CD4-positive, CD25-positive, alpha-beta regulatory T cell (primary cell): ENCODE measurements at regions not wholly inside any gene's neighbourhood (a gene's known extent, or its start where the extent isn't known, plus 50 kb on each side); places are given as distances from the start of the nearest gene placed in this dataset.
"Not testable (repeated sequence)": the region's sequence is repeated elsewhere in the genome, so short reads cannot be mapped to it uniquely, and the experiment has no call there.

Source experiments
- ATAC-seq, 2 donors: fragments of 150-1000 bp; cut with Tn5 transposase; one replicate each; pipeline ENCODE4 v1.10.0; 2021; ENCODE audit warnings: low read depth in 2 of 2, moderate number of reproducible peaks in 2 of 2, moderate library complexity in 1 of 2
- DNase-seq, 3 donors: peaks; one replicate each; pipeline versions ENCODE4 v3.0.0 to v3.0.0-alpha.2; 2012 to 2022; ENCODE audit warnings: mixed read lengths in 1 of 3
- H3K27ac ChIP-seq: one replicate; pipeline ENCODE4 v1.7.0; 2013; ENCODE audit warnings: mild to moderate bottlenecking, low read length; ENCODE audit not compliant: insufficient read depth, poor library complexity, severe bottlenecking
- H3K27me3 ChIP-seq: one replicate; pipeline ENCODE4 v1.7.0; 2013; ENCODE audit warnings: low read length; ENCODE audit not compliant: control insufficient read depth, insufficient read depth
- H3K36me3 ChIP-seq: one replicate; pipeline ENCODE4 v1.7.0; 2013; ENCODE audit warnings: mild to moderate bottlenecking, low read length, moderate library complexity; ENCODE audit not compliant: control insufficient read depth, insufficient read depth
- H3K4me1 ChIP-seq: 2 replicates; pipeline ENCODE4 v1.7.0; 2013; ENCODE audit warnings: mild to moderate bottlenecking, low read length; ENCODE audit not compliant: insufficient read depth, control insufficient read depth, poor library complexity, severe bottlenecking
- H3K4me3 ChIP-seq: one replicate; pipeline ENCODE4 v1.7.0; 2013; ENCODE audit warnings: low read depth, mild to moderate bottlenecking, low read length, moderate library complexity
- H3K9me3 ChIP-seq, 2 experiments: 1 replicate in 1 of 2; 2 replicates in 1 of 2; pipeline ENCODE4 v1.7.0; 2013; ENCODE audit warnings: low read length in 2 of 2, mild to moderate bottlenecking in 1 of 2, moderate library complexity in 1 of 2; ENCODE audit not compliant: control insufficient read depth in 2 of 2
- H3K27ac Mint-ChIP-seq, 3 donors: one replicate each; pipeline ENCODE4 v1.8.0; 2020 to 2022; ENCODE audit warnings: mild to moderate bottlenecking in 3 of 3, mixed read lengths in 3 of 3, moderate library complexity in 2 of 3
- H3K27me3 Mint-ChIP-seq: one replicate; pipeline ENCODE4 v1.8.0; 2022; ENCODE audit warnings: mild to moderate bottlenecking, mixed read lengths
- H3K36me3 Mint-ChIP-seq: one replicate; pipeline ENCODE4 v1.8.0; 2020; ENCODE audit warnings: mixed read lengths
- H3K4me1 Mint-ChIP-seq, 4 donors: one replicate each; pipeline ENCODE4 v1.8.0; 2020 to 2022; ENCODE audit warnings: mixed read lengths in 4 of 4, mild to moderate bottlenecking in 1 of 4
- H3K4me3 Mint-ChIP-seq, 4 donors: one replicate each; pipeline ENCODE4 v1.8.0; 2020 to 2022; ENCODE audit warnings: mild to moderate bottlenecking in 4 of 4, mixed read lengths in 4 of 4, moderate library complexity in 3 of 4
- H3K9me3 Mint-ChIP-seq, 7 donors: one replicate each; pipeline ENCODE4 v1.8.0; 2020 to 2022; ENCODE audit warnings: mixed read lengths in 7 of 7, mild to moderate bottlenecking in 3 of 7, moderate library complexity in 2 of 7

DNA sequence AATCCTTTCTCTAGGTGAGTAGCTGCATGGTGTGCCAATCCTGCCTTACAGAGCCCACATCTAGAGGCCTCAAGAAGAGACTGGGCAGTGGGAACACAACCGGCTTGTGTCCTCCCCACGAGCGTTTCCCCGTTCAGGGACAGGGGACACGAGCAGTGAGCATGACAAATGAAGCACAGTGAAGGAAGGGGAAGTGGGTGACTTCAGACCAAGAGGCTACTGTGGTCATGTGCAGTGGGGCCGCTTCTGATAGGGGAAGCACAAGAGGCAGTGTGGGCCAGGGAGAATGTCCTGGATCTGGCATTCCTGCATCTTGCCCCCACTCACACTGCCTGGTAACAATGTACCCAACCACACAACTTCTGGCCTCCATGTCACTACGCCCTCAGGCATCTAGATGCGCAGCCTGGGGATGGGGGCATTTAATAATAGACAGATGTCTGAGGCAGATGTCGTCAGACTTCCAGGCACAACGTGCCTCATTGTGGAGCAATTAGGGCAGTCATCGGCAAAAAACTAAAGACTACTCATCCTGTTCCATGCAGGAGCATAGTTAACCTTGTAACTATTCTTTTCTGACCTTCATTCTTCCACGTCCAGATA is 155.6 kb upstream of the NBPF11 start:
- DNase-seq: no peak
- ATAC-seq: no peak
- Mint-ChIP-seq H3K27me3 (peaks cover 80% of the 10 kb centered on the region), H3K9me3 (peaks cover 0 to 13% (median 0%) of the 10 kb centered on the region in 7 donors), H3K4me3 (no peak overlapping the region), H3K27ac (no peak overlapping the region), H3K36me3 (no peaks in the 10 kb centered on the region), H3K4me1 (peaks cover 6 to 17% (median 11%) of the 10 kb centered on the region in 4 donors)
- Histone ChIP-seq H3K27me3 (peaks cover 44% of the 10 kb centered on the region), H3K27ac (no peak overlapping the region), H3K4me1 (peaks cover 6% of the 10 kb centered on the region), H3K9me3 (peaks cover 8 to 9% of the 10 kb centered on the region in 2 experiments), H3K36me3 (no peaks in the 10 kb centered on the region), H3K4me3 (no peak overlapping the region)

DNA sequence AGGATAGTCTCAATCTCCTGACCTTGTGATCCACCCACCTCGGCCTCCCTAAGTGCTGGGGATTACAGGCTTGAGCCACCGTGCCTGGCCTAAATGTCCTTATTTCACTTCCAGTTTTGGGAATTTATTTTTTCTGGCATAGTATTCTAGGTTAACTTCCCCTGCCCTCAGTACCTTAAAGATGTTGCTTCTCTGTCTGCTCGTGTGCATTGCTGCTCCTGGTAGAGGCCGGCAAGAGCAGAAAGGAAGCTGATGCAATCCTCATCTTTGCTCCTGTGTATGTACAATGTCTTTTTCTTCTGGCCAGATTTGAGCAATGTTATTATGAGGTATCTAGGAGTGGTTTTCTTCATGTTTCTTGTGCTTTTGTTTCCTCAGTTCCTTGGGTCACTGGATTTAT is 152.9 kb upstream of the NBPF11 start:
- H3K9me3 Mint-ChIP-seq, H3K27ac Mint-ChIP-seq, H3K4me3 ChIP-seq, H3K9me3 ChIP-seq, DNase-seq, H3K36me3 Mint-ChIP-seq, ATAC-seq, H3K36me3 ChIP-seq, H3K27ac ChIP-seq, H3K4me1 ChIP-seq: not testable (repeated sequence)
- Mint-ChIP-seq H3K4me1 (peaks cover 6 to 17% (median 11%) of the 10 kb centered on the region in 4 donors), H3K4me3 (peak overlapping the region in 2 of 4 donors; percentile 18 to 61), H3K27me3 (peaks cover 57% of the 10 kb centered on the region)
- H3K27me3 ChIP-seq: peaks cover 35% of the 10 kb centered on the region

DNA sequence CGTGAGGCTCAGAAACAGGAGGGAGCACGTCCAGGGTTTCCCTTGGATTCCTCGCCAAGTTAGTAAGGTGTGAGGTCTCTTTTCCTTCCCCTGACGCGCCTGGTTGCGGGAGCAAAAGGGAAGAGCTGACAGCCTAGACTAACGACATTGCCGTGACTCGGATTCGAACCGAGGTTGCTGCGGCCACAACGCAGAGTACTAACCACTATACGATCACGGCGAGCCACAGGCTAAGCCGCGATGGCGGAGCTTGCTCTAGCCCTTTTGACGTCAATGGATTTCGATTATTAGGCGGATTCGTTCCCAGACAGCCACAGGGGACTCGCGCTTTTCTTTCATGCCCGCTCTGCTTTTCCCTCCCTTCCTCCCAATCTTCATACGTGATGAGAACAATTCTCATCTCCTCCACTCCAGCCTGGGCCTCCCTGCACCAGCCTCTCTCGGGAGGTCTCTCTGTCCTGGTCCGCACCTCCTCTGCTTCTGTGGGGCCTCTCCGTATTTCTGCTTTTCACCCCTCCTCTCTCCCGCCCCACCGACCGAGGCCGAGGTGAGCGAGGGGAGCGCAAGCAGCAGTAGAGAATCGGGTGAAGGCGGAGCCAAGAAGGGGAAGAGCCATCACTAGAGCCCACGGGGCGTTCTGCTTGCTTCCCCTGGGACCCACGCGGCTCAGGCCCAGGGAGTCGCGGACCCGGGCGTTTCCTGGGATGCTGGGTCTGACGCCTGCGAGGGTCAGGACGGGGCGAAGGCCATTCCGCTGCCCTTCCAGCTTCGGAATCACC is 150.7 kb upstream of the NBPF11 start:
- peaks cover 42% of the 10 kb centered on the region for H3K27me3 Mint-ChIP-seq
- H3K27ac ChIP-seq, H3K4me1 ChIP-seq, H3K9me3 ChIP-seq, H3K27ac Mint-ChIP-seq, H3K9me3 Mint-ChIP-seq, H3K4me3 ChIP-seq, H3K36me3 ChIP-seq, H3K36me3 Mint-ChIP-seq: not testable (repeated sequence)
- peak in 2 of 3 donors; percentile 27 to 33 for DNase-seq
- peaks cover 24% of the 10 kb centered on the region for H3K27me3 ChIP-seq
- peak overlapping the region; percentile 13 to 90 (median 86) for H3K4me3 Mint-ChIP-seq
- peak; percentile 85 to 88 for ATAC-seq
- peaks cover 6 to 17% (median 13%) of the 10 kb centered on the region in 4 donors for H3K4me1 Mint-ChIP-seq

DNA sequence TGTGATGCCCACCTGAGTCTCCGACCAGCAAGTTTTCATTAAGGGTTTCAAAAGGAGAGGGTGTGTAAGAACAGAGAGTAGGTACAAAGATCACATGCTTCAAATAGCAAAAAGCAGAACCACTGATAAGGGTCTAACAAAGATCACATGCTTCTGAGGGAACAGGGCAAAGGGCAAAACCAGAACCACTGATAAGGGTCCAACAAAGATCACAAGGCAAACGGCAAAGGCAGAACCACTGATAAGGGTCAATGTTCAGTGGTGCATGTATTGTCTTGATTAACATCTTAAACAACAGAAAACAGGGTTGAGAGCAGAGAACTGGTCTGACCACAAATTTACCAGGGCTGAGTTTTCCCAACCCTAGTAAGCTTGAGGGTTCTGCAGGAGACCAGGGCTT is 145.8 kb upstream of the NBPF11 start:
- H3K4me3 Mint-ChIP-seq, H3K4me1 ChIP-seq, H3K9me3 Mint-ChIP-seq, H3K36me3 Mint-ChIP-seq, H3K36me3 ChIP-seq, H3K27me3 Mint-ChIP-seq, H3K4me3 ChIP-seq, ATAC-seq, H3K27ac ChIP-seq, H3K27me3 ChIP-seq, H3K9me3 ChIP-seq, H3K27ac Mint-ChIP-seq, DNase-seq, H3K4me1 Mint-ChIP-seq: not testable (repeated sequence)

DNA sequence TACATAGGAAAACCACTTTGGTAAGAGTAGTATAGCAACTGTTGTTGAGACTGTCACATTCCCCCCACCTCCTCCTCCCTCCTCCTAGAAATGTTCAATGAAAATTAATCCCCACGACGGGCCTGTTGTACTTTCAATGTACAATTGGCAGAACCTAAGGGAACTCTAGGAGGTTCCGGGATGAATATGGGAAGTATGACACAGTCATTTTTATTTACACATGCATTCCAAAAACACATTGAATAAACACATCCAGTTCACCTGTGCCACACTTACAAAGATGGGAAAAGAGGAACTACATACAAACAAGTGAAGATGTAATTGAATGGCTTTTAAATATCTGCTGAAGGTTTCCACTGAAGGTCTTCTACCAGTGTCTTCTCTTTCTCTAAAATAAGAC is 144.4 kb upstream of the NBPF11 start:
- no peak for DNase-seq
- Mint-ChIP-seq H3K27me3 (peaks cover 13% of the 10 kb centered on the region), H3K9me3 (no peaks in the 10 kb centered on the region), H3K27ac (no peak overlapping the region), H3K36me3 (no peaks in the 10 kb centered on the region), H3K4me3 (no peak overlapping the region), H3K4me1 (peaks cover 0 to 2% (median 0%) of the 10 kb centered on the region in 4 donors)
- Histone ChIP-seq H3K36me3 (no peaks in the 10 kb centered on the region), H3K9me3 (no peaks in the 10 kb centered on the region), H3K27ac (no peak overlapping the region), H3K27me3 (peaks cover 2% of the 10 kb centered on the region), H3K4me1 (no peaks in the 10 kb centered on the region), H3K4me3 (no peak overlapping the region)
- ATAC-seq: no peak

DNA sequence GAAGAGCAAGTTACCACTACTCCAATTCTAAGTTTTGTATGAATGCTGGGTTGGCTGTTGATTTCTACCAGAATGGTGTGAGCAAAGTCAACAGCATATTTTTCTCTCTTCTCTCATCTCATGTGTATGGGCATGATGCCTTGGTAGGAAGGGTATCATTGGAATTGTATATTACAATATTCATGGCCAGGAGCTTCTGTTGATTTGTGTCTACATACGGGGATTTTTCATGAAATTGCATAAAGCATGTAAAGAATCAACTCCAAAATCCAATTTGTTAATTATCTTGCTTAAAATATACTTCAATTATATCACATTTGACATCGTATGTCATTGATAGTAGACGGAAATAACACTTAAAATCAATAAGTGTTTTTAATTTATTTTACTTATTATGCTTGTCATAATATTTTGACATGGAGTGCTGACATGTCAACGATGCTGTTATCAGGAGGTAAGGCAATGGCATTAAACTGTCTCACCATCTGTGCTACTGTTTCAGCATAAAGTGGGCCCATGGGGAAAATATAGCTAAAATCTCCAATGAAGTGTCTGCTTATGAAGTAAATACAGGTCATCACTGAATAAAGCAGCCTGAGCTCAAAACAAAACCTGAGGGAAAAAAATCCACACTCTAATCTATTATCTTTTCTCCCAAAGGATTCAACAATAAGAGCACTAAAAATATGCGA is 142.2 kb upstream of the NBPF11 start:
- no peak overlapping the region for H3K4me3 Mint-ChIP-seq
- H3K9me3 Mint-ChIP-seq: no peaks in the 10 kb centered on the region
- no peak overlapping the region for H3K4me3 ChIP-seq
- no peaks in the 10 kb centered on the region for H3K36me3 ChIP-seq
- no peaks in the 10 kb centered on the region for H3K9me3 ChIP-seq
- peaks cover 7% of the 10 kb centered on the region for H3K27me3 ChIP-seq
- no peaks in the 10 kb centered on the region for H3K36me3 Mint-ChIP-seq
- ATAC-seq (no peak), DNase-seq (no peak)
- peaks cover 17% of the 10 kb centered on the region for H3K27me3 Mint-ChIP-seq
- H3K4me1 ChIP-seq: no peaks in the 10 kb centered on the region
- no peak overlapping the region for H3K27ac Mint-ChIP-seq
- no peak overlapping the region for H3K27ac ChIP-seq
- no peaks in the 10 kb centered on the region for H3K4me1 Mint-ChIP-seq

DNA sequence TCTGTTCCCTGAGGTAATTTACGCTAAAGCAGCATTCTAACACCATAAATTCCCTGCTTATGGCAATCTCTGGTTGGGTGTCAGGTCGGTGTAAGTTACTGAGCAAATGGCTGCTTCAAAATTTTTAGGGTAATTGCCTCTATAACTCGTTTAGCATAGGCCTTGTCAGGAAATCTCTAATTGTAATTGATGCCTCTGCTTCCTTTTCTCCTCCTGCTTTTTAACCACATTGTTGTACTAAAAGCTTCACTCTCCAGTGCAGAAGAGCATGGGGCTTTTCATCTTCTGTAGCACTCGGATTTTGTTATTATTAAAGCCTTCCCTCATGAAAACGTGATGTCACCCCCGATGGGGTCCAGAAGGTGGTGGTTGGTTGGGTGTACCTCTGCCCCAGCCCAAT is 141.6 kb upstream of the NBPF11 start:
- no peaks in the 10 kb centered on the region for H3K4me1 Mint-ChIP-seq
- DNase-seq: no peak
- no peak overlapping the region for H3K4me3 Mint-ChIP-seq
- Histone ChIP-seq H3K4me1 (no peaks in the 10 kb centered on the region), H3K4me3 (no peak overlapping the region), H3K27me3 (peaks cover 7% of the 10 kb centered on the region), H3K27ac (no peak overlapping the region), H3K36me3 (no peaks in the 10 kb centered on the region), H3K9me3 (no peaks in the 10 kb centered on the region)
- no peak overlapping the region for H3K27ac Mint-ChIP-seq
- ATAC-seq: no peak
- no peaks in the 10 kb centered on the region for H3K9me3 Mint-ChIP-seq
- H3K27me3 Mint-ChIP-seq: peaks cover 17% of the 10 kb centered on the region
- H3K36me3 Mint-ChIP-seq: no peaks in the 10 kb centered on the region
